ENCODE measurements at regions not wholly inside any gene's neighbourhood (a gene's known extent, or its start where the extent isn't known, plus 50 kb on each side); places are given as distances from the start of the nearest gene placed in this dataset.

DNA sequence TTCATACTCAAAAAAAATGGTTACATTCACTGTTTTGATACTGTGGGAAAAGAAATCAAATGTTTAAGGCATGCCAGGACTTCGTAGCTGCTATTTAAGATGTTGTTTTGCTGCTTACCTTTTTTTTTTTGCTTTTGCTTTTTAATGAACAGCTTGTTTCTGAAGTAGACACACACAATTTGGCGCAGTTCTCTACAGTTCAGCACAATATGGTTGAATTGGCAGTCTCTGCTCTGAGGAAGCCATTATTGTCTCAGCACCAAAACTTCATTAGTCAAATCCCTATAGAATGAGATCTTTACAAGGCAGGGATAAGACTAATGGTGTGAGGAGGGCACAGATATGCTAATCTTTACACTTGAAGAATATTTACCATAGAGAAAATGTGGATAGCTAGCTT lies 197.6 kb downstream of the SLITRK5 start:
- Histone ChIP-seq H3K4me1 (no peaks in the 10 kb centered on the region), H3K9me3 (ENCODE audit: low read depth) (no peaks in the 10 kb centered on the region), H3K27me3 (no peaks in the 10 kb centered on the region), H3K4me3 (no peak overlapping the region), H3K79me2 (ENCODE audit: low read depth) (no peaks in the 10 kb centered on the region), H3K27ac (no peak overlapping the region), H3K4me2 (no peak overlapping the region), H3K36me3 (no peaks in the 10 kb centered on the region), H3K9ac (no peak overlapping the region), H2AFZ (replicated peaks) (no peak overlapping the region), H3F3A (ENCODE audit: low read depth) (no peaks in the 10 kb centered on the region), H4K20me1 (ENCODE audit: low read depth) (no peaks in the 10 kb centered on the region)
- H3K27ac Mint-ChIP-seq, result no peak overlapping the region
- DNase-seq (ENCODE audit: low spot score), result no peak
- no peaks in the 10 kb centered on the region for H3K36me3 Mint-ChIP-seq
- TF ChIP-seq EZH2 (IDR thresholded peaks at IDR 0.05) (no peak), CTCF (IDR thresholded peaks at IDR 0.05) (no peak), EZH2phosphoT487 (IDR thresholded peaks at IDR 0.05) (no peak)
- H3K4me3 Mint-ChIP-seq, result no peak overlapping the region
- peaks cover 2% of the 10 kb centered on the region for H3K9me3 Mint-ChIP-seq
- no peaks in the 10 kb centered on the region for H3K4me1 Mint-ChIP-seq
- H3K27me3 Mint-ChIP-seq (ENCODE audit: insufficient read depth, low read depth), result no peaks in the 10 kb centered on the region

- Histone ChIP-seq H3K27me3 (no peaks in the 10 kb centered on the region), H4K20me1 (ENCODE audit: low read depth) (no peaks in the 10 kb centered on the region), H3K4me1 (no peaks in the 10 kb centered on the region), H3K79me2 (ENCODE audit: low read depth) (no peaks in the 10 kb centered on the region), H3K4me2 (no peak overlapping the region), H3K9me3 (ENCODE audit: low read depth) (no peaks in the 10 kb centered on the region), H3K9ac (no peak overlapping the region), H3K27ac (no peak overlapping the region), H2AFZ (replicated peaks) (no peak overlapping the region), H3K4me3 (no peak overlapping the region), H3K36me3 (no peaks in the 10 kb centered on the region), H3F3A (ENCODE audit: low read depth) (no peaks in the 10 kb centered on the region)
- Mint-ChIP-seq H3K4me3 (no peak overlapping the region), H3K27ac (no peak overlapping the region), H3K27me3 (ENCODE audit: insufficient read depth, low read depth) (no peaks in the 10 kb centered on the region), H3K9me3 (no peaks in the 10 kb centered on the region), H3K4me1 (no peaks in the 10 kb centered on the region), H3K36me3 (no peaks in the 10 kb centered on the region)
- TF ChIP-seq EZH2 (IDR thresholded peaks at IDR 0.05) (no peak), EZH2phosphoT487 (IDR thresholded peaks at IDR 0.05) (no peak), CTCF (IDR thresholded peaks at IDR 0.05) (no peak)
- DNase-seq (ENCODE audit: low spot score), result no peak
Observed at GRCh38 chr13:87872813-87873212, 201.6 kb downstream of the SLITRK5 start.

DNA sequence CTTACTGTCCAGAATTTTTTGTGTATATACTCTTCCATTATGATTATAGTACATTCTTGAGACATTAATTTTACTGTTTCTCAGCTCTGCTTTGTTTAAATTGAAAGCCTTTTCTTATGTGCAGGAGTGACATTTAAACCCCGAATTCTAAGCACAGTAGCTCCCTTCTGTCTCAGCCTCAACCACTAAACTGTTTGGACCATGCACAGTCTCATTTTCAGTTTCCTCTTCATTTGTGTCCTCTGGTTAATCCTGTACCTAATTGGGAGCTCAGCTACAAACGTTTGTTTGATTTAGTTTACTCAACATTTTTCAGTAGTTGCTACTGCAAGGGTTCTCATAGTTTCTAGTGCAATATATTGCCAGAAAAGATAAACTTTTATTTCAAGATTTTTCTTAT lies 206.3 kb downstream of the SLITRK5 start:
- Histone ChIP-seq H3F3A (ENCODE audit: low read depth) (no peaks in the 10 kb centered on the region), H3K9me3 (ENCODE audit: low read depth) (no peaks in the 10 kb centered on the region), H3K27ac (no peak overlapping the region), H3K4me1 (no peaks in the 10 kb centered on the region), H3K4me2 (no peak overlapping the region), H3K4me3 (no peak overlapping the region), H3K27me3 (no peaks in the 10 kb centered on the region), H3K79me2 (ENCODE audit: low read depth) (no peaks in the 10 kb centered on the region), H4K20me1 (ENCODE audit: low read depth) (no peaks in the 10 kb centered on the region), H2AFZ (replicated peaks) (no peak overlapping the region), H3K9ac (no peak overlapping the region), H3K36me3 (no peaks in the 10 kb centered on the region)
- Mint-ChIP-seq H3K27ac (no peak overlapping the region), H3K27me3 (ENCODE audit: insufficient read depth, low read depth) (no peaks in the 10 kb centered on the region), H3K4me1 (no peaks in the 10 kb centered on the region), H3K36me3 (no peaks in the 10 kb centered on the region), H3K9me3 (no peaks in the 10 kb centered on the region), H3K4me3 (no peak overlapping the region)
- TF ChIP-seq EZH2 (IDR thresholded peaks at IDR 0.05), result no peak
- no peak for TF ChIP-seq CTCF (IDR thresholded peaks at IDR 0.05)
- no peak for DNase-seq (ENCODE audit: low spot score)

DNA sequence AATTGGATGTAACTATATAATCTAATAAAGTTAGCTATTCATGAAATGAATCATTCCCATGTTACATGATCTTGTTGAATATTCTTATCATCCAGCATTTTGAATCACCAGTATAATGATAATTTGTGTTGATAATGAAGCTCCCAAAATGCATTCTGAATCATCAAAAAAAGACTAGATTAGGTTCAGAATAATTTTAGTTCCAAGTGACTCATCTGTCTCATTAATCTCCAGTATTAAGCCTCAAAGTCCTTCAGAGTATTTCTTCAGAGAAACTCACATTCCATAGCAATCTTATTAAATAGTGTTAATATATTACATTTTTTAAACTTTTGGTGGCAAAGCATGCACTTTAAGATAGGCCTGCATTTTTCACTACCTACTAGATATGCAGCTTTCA lies 207.5 kb downstream of the SLITRK5 start:
- Mint-ChIP-seq H3K27ac (no peak overlapping the region), H3K4me3 (no peak overlapping the region), H3K27me3 (ENCODE audit: insufficient read depth, low read depth) (no peaks in the 10 kb centered on the region), H3K9me3 (no peaks in the 10 kb centered on the region), H3K36me3 (no peaks in the 10 kb centered on the region), H3K4me1 (no peaks in the 10 kb centered on the region)
- Histone ChIP-seq H3K79me2 (ENCODE audit: low read depth) (no peaks in the 10 kb centered on the region), H3K9me3 (ENCODE audit: low read depth) (no peaks in the 10 kb centered on the region), H3K9ac (no peak overlapping the region), H3F3A (ENCODE audit: low read depth) (no peaks in the 10 kb centered on the region), H3K36me3 (no peaks in the 10 kb centered on the region), H2AFZ (replicated peaks) (no peak overlapping the region), H3K4me2 (no peak overlapping the region), H3K27ac (no peak overlapping the region), H4K20me1 (ENCODE audit: low read depth) (no peaks in the 10 kb centered on the region), H3K27me3 (no peaks in the 10 kb centered on the region), H3K4me1 (no peaks in the 10 kb centered on the region), H3K4me3 (no peak overlapping the region)
- TF ChIP-seq EZH2 (IDR thresholded peaks at IDR 0.05) (no peak), EZH2phosphoT487 (IDR thresholded peaks at IDR 0.05) (no peak), CTCF (IDR thresholded peaks at IDR 0.05) (no peak)
- no peak for DNase-seq (ENCODE audit: low spot score)

Data from neural progenitor cell (in vitro differentiated cells).